Panc1 (cell line): ENCODE measurements at regions not wholly inside any gene's neighbourhood (a gene's known extent, or its start where the extent isn't known, plus 50 kb on each side); places are given as distances from the start of the nearest gene placed in this dataset.

Experiments
- ATAC-seq: fragments of 200-7000 bp; cut with Tn5 transposase; 2 replicates; pipeline ENCODE4 v1.9.1; 2020; ENCODE audit warnings: mild to moderate bottlenecking, moderate library complexity
- BruUV-seq: library from RNA; stranded (reverse); fragments of 400-500 nt; replicated peaks from 2 replicates; lab custom pipeline; 2021; lab: Mats Ljungman, UMichigan
- CTCF ChIA-PET: fragments of 300-600 bp; sonication (Branson Sonifier 250); formaldehyde crosslinking; loops from one replicate; lab custom pipeline; 2022; ENCODE audit warnings: antibody characterized with exemption; lab: Charles Lee
- POLR2A ChIA-PET: fragments of 300-600 bp; sonication (Branson Sonifier 250); formaldehyde crosslinking; loops from one replicate; lab custom pipeline; 2022; ENCODE audit warnings: antibody characterized with exemption; lab: Charles Lee
- DNase-seq: peaks from one replicate; pipeline ENCODE4 v3.0.0-alpha.2; 2010; ENCODE audit warnings: low read depth, low spot score
- H3K27ac ChIP-seq: 2 replicates; pipeline ENCODE4 v1.5.1; 2011; ENCODE audit warnings: mild to moderate bottlenecking, low read length, inconsistent platforms
- H3K27me3 ChIP-seq: fragments of 200-500 bp; sonication (Bioruptor generic); 2 replicates; pipeline ENCODE4 v1.6.0; 2014; ENCODE audit warnings: low read length, inconsistent platforms; ENCODE audit not compliant: control insufficient read depth, insufficient read depth
- H3K36me3 ChIP-seq: fragments of 200-500 bp; sonication (Bioruptor generic); 2 replicates; pipeline ENCODE4 v1.5.1; 2014; ENCODE audit warnings: inconsistent platforms, mild to moderate bottlenecking, low read length, moderate library complexity; ENCODE audit not compliant: control insufficient read depth, insufficient read depth
- H3K4me1 ChIP-seq: 2 replicates; pipeline ENCODE4 v1.5.1; 2011; ENCODE audit warnings: inconsistent platforms, mild to moderate bottlenecking, low read length, moderate library complexity; ENCODE audit not compliant: control insufficient read depth, insufficient read depth
- H3K4me3 ChIP-seq, 2 experiments: 2 replicates each; pipeline ENCODE4 v1.5.1; 2011 to 2012; ENCODE audit warnings: low read depth in 2 of 2, low read length in 2 of 2, mild to moderate bottlenecking in 2 of 2, inconsistent platforms in 1 of 2, moderate library complexity in 1 of 2
- H3K9me3 ChIP-seq: fragments of 200-500 bp; sonication (Bioruptor generic); 2 replicates; pipeline ENCODE4 v1.5.1; 2014; ENCODE audit warnings: low read depth, mild to moderate bottlenecking, inconsistent platforms, low read length, moderate library complexity; ENCODE audit not compliant: control insufficient read depth, insufficient read depth
- POLR2AphosphoS5 ChIP-seq: IDR thresholded peaks from 2 replicates; pipeline ENCODE4 v1.6.1; 2012; ENCODE audit warnings: mild to moderate bottlenecking, low read depth, low read length, moderate library complexity
- SIN3A ChIP-seq: IDR thresholded peaks from 2 replicates; pipeline ENCODE4 v1.6.1; 2012; ENCODE audit warnings: low read depth, mild to moderate bottlenecking, low read length, moderate library complexity, borderline replicate concordance; ENCODE audit not compliant: insufficient read depth
- TCF7L2 ChIP-seq: IDR thresholded peaks from 2 replicates; pipeline ENCODE4 v1.6.1; 2011; ENCODE audit warnings: mild to moderate bottlenecking, low read depth, low read length, inconsistent platforms
- in situ Hi-C: cut with HindIII; loops from 2 replicates; pipeline ENCODE4 v1.10.0; 2016; ENCODE audit warnings: low sequenced_read_pairs, low pct_unique_long_range_greater_than_20kb
- intact Hi-C: fragments of 100-400 bp; cut with micrococcal nuclease; formaldehyde crosslinking; loops from one replicate; pipeline ENCODE4 v1.10.0; 2022; ENCODE audit not compliant: unreplicated experiment
- TF ChIP-seq, protein P1 (sequence below), 2 experiments: IDR thresholded peaks; 2 replicates each; pipeline ENCODE4 v1.6.1; 2011 to 2012; ENCODE audit warnings: low read depth in 2 of 2, control low read depth in 1 of 2, low read length in 1 of 2, mild to moderate bottlenecking in 1 of 2, moderate library complexity in 1 of 2; ENCODE audit not compliant: insufficient read depth in 1 of 2
- TF ChIP-seq, protein P2 (sequence below): fragments of 450-650 bp; IDR thresholded peaks from 2 replicates; pipeline ENCODE4 v1.5.1; 2017; ENCODE audit warnings: mild to moderate bottlenecking

DNA sequence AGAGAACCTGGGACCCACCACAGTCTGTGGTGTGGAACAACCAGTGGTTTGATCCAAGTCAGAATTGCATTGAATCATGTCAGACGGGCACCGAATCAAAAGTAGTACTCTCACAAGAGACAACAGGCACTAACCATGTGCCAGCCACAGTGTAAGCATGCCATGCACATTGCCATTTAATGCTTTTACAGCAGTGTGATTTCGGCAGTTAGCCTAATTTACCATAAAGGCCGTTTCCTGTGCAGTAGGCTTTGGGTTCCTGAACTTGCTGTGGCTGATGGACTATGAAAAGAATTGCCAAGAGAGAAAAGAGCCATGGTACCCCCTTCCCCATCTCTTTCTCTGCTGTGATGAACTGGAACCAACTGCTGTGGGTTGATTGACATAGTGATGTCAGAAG is 540.6 kb downstream of the EBF1 start:
- no TSS peak for BruUV-seq
- in situ Hi-C loops = no loop called here
- Histone ChIP-seq H3K36me3 (no peaks in the 10 kb centered on the region), H3K9me3 (no peaks in the 10 kb centered on the region), H3K4me1 (no peaks in the 10 kb centered on the region), H3K27me3 (no peaks in the 10 kb centered on the region), H3K27ac (no peak overlapping the region), H3K4me3 (no peak overlapping the region)
- POLR2A ChIA-PET = no interaction called here
- CTCF ChIA-PET = no interaction called here
- no peak for ATAC-seq
- TF ChIP-seq, protein P1, sequence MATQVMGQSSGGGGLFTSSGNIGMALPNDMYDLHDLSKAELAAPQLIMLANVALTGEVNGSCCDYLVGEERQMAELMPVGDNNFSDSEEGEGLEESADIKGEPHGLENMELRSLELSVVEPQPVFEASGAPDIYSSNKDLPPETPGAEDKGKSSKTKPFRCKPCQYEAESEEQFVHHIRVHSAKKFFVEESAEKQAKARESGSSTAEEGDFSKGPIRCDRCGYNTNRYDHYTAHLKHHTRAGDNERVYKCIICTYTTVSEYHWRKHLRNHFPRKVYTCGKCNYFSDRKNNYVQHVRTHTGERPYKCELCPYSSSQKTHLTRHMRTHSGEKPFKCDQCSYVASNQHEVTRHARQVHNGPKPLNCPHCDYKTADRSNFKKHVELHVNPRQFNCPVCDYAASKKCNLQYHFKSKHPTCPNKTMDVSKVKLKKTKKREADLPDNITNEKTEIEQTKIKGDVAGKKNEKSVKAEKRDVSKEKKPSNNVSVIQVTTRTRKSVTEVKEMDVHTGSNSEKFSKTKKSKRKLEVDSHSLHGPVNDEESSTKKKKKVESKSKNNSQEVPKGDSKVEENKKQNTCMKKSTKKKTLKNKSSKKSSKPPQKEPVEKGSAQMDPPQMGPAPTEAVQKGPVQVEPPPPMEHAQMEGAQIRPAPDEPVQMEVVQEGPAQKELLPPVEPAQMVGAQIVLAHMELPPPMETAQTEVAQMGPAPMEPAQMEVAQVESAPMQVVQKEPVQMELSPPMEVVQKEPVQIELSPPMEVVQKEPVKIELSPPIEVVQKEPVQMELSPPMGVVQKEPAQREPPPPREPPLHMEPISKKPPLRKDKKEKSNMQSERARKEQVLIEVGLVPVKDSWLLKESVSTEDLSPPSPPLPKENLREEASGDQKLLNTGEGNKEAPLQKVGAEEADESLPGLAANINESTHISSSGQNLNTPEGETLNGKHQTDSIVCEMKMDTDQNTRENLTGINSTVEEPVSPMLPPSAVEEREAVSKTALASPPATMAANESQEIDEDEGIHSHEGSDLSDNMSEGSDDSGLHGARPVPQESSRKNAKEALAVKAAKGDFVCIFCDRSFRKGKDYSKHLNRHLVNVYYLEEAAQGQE (IDR thresholded peaks at IDR 0.05; ENCODE audit: insufficient read depth in 1 of 2, low read depth in 2 of 2, low read length in 1 of 2) = no peak
- TF ChIP-seq, protein P2, sequence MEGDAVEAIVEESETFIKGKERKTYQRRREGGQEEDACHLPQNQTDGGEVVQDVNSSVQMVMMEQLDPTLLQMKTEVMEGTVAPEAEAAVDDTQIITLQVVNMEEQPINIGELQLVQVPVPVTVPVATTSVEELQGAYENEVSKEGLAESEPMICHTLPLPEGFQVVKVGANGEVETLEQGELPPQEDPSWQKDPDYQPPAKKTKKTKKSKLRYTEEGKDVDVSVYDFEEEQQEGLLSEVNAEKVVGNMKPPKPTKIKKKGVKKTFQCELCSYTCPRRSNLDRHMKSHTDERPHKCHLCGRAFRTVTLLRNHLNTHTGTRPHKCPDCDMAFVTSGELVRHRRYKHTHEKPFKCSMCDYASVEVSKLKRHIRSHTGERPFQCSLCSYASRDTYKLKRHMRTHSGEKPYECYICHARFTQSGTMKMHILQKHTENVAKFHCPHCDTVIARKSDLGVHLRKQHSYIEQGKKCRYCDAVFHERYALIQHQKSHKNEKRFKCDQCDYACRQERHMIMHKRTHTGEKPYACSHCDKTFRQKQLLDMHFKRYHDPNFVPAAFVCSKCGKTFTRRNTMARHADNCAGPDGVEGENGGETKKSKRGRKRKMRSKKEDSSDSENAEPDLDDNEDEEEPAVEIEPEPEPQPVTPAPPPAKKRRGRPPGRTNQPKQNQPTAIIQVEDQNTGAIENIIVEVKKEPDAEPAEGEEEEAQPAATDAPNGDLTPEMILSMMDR = no peak
- TF ChIP-seq POLR2AphosphoS5 (no peak), SIN3A (no peak), TCF7L2 (no peak)
- DNase-seq = no peak
- intact Hi-C loops = no loop called here

DNA sequence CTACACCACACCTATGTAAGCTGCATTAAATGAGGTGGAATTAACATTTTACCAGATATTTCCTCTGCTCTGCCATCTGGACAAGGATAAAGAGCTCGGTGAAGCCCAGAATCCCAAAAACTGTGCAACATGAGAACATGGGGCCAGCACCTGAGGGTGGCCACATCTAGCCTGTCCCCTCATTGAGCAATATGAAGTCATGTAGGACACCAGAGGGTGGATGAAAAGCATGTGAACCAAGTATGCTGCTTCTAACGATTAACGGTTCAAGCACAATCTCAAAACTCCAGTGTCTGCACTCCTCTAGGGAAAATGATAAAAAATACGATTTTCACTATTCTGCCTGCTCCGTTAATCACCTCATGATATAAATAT is 545.8 kb downstream of the EBF1 start:
- no TSS peak for BruUV-seq
- intact Hi-C loops (no loop called here), in situ Hi-C loops (no loop called here)
- POLR2A ChIA-PET = no interaction called here
- Histone ChIP-seq H3K9me3 (no peaks in the 10 kb centered on the region), H3K27me3 (no peaks in the 10 kb centered on the region), H3K4me3 (no peak overlapping the region), H3K36me3 (no peaks in the 10 kb centered on the region), H3K4me1 (no peaks in the 10 kb centered on the region), H3K27ac (no peak overlapping the region)
- TF ChIP-seq POLR2AphosphoS5 (no peak), TCF7L2 (no peak), SIN3A (no peak)
- TF ChIP-seq, protein P1 (IDR thresholded peaks at IDR 0.05; ENCODE audit: insufficient read depth in 1 of 2, low read depth in 2 of 2, low read length in 1 of 2) = no peak
- TF ChIP-seq, protein P2 = no peak
- CTCF ChIA-PET = no interaction called here
- DNase-seq = no peak
- no peak for ATAC-seq
